HG03442 (cell line): ENCODE measurements at regions not wholly inside any gene's neighbourhood (a gene's known extent, or its start where the extent isn't known, plus 50 kb on each side); places are given as distances from the start of the nearest gene placed in this dataset.
"Not testable (repeated sequence)": the region's sequence is repeated elsewhere in the genome, so short reads cannot be mapped to it uniquely, and the experiment has no call there.

ENCODE experiments used
- ATAC-seq: cut with Tn5 transposase; IDR thresholded peaks from one replicate; pipeline ENCODE4 v1.9.1; 2021; ENCODE audit warnings: mild to moderate bottlenecking, moderate library complexity; ENCODE audit not compliant: unreplicated experiment

GRCh38 chr2:113551637-113552318, 53.3 kb downstream of the FOXD4L1 start:
- ATAC-seq: peak; percentile 73

GRCh38 chr2:113559820-113560219, 61.4 kb downstream of the FOXD4L1 start:
- ATAC-seq: not testable (repeated sequence)

GRCh38 chr2:113562662-113563061, 64.2 kb downstream of the FOXD4L1 start:
- not testable (repeated sequence) for ATAC-seq

GRCh38 chr2:113566674-113567480, 60.2 kb upstream of the RABL2A start:
- not testable (repeated sequence) for ATAC-seq

- not testable (repeated sequence) for ATAC-seq
Measured at GRCh38 chr2:113567481-113567849, 59.6 kb upstream of the RABL2A start.

GRCh38 chr2:113568231-113568630, 58.8 kb upstream of the RABL2A start:
- ATAC-seq: not testable (repeated sequence)

- not testable (repeated sequence) for ATAC-seq
Measured at GRCh38 chr2:113570082-113570481, 57.0 kb upstream of the RABL2A start.

GRCh38 chr2:113570509-113571009, 56.5 kb upstream of the RABL2A start:
- ATAC-seq: not testable (repeated sequence)

- not testable (repeated sequence) for ATAC-seq
Measured at GRCh38 chr2:113571482-113572068, 55.5 kb upstream of the RABL2A start.

- not testable (repeated sequence) for ATAC-seq
Measured at GRCh38 chr2:113575721-113576120, 51.3 kb upstream of the RABL2A start.

- not testable (repeated sequence) for ATAC-seq
Measured at GRCh38 chr2:113576353-113576752, 50.7 kb upstream of the RABL2A start.
